ENCODE measurements at regions not wholly inside any gene's neighbourhood (a gene's known extent, or its start where the extent isn't known, plus 50 kb on each side); places are given as distances from the start of the nearest gene placed in this dataset.

- TF ChIP-seq, protein P1, sequence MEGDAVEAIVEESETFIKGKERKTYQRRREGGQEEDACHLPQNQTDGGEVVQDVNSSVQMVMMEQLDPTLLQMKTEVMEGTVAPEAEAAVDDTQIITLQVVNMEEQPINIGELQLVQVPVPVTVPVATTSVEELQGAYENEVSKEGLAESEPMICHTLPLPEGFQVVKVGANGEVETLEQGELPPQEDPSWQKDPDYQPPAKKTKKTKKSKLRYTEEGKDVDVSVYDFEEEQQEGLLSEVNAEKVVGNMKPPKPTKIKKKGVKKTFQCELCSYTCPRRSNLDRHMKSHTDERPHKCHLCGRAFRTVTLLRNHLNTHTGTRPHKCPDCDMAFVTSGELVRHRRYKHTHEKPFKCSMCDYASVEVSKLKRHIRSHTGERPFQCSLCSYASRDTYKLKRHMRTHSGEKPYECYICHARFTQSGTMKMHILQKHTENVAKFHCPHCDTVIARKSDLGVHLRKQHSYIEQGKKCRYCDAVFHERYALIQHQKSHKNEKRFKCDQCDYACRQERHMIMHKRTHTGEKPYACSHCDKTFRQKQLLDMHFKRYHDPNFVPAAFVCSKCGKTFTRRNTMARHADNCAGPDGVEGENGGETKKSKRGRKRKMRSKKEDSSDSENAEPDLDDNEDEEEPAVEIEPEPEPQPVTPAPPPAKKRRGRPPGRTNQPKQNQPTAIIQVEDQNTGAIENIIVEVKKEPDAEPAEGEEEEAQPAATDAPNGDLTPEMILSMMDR (conservative IDR thresholded peaks at IDR 0.05; ENCODE audit: low read length), result no peak
- no peak overlapping the region for H3K4me3 ChIP-seq (ENCODE audit: low read length)
- DNase-seq (ENCODE audit: low read depth), result no peak
These were observed 260.3 kb downstream of the CD109 start for GRCh38 chr6:73956305-73956704.

DNA sequence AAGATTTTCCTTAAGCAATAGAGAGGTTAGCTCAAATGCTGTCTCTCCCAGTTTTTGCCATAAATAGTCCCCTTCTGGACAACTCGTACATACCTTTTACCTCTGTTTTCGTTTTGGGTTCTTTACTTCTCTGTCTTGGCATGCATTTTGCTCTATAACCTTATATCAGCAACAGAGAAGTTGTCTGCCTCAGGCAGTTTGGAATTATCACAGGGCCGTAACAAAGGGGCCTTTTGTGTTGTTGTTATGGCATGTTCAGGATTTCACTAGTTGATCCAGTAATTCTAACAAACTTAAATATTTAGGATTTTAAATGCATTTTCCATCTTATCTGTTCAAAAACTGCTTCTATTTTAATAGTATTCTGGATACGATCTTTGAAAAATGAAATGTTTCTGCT, 259.8 kb downstream of the CD109 start:
- DNase-seq (ENCODE audit: low read depth), result no peak
- TF ChIP-seq, protein P1 (conservative IDR thresholded peaks at IDR 0.05; ENCODE audit: low read length), result no peak
- no peak overlapping the region for H3K4me3 ChIP-seq (ENCODE audit: low read length)

GRCh38 chr6:73954881-73955280, 258.9 kb downstream of the CD109 start:
- H3K4me3 ChIP-seq (ENCODE audit: low read length), result no peak overlapping the region
- DNase-seq (ENCODE audit: low read depth), result no peak
- TF ChIP-seq, protein P1 (conservative IDR thresholded peaks at IDR 0.05; ENCODE audit: low read length), result no peak

DNA sequence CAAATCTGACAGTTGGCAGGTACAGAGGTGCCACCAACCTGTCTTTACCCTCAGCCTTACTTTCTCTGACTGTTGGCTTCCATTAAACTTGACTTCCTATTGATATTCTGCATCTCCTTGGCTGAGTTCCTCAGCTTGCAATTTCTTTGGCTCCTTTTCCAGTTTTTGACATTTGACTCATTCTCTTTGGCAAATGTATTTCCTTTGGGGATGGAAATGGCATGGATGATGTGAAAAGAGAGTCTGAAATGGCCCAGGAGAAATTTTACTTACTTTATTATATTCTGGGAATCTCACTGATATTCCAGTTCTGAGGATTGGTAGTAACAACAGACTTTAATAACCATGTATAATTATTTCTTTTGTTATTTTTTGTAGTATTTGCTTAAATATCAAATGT, 255.2 kb downstream of the CD109 start:
- TF ChIP-seq, protein P1 (conservative IDR thresholded peaks at IDR 0.05; ENCODE audit: low read length), result no peak
- H3K4me3 ChIP-seq (ENCODE audit: low read length), result no peak overlapping the region
- DNase-seq (ENCODE audit: low read depth), result peak; percentile 47

DNA sequence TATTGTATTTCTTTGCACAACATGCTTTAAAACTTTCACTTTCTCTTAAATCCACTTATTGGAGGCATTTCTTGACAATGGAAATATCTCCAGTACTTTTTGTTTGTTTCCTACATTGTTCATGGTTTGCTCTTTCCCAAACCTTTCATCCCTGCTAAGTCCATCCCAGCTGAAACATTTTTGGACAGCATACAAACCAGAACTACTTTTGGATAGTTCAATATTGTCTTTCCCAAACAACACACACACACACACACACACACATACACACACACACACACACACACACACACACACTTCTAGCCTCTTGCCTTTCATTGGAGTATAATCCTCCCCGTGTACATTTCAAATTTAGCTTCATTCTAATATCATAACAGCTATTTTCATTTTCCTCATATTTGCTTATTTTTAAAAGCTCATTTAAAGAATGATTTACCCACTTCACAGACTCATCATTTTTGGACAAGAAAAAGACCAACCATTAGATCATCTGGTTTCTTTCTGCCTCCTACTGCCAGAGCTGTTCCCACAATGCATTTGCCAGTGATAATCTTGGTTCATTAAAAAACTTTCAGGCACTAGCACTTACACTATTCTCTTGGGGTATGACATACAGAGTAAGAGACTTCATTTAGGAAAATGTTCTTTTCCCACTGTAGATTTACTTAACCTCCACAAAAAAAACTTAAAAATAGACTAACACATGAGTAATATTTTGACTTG, 248.1 kb downstream of the CD109 start:
- TF ChIP-seq, protein P1 (conservative IDR thresholded peaks at IDR 0.05; ENCODE audit: low read length), result no peak
- DNase-seq (ENCODE audit: low read depth), result peak; percentile 22
- no peak overlapping the region for H3K4me3 ChIP-seq (ENCODE audit: low read length)

- no peak overlapping the region for H3K4me3 ChIP-seq (ENCODE audit: low read length)
- TF ChIP-seq, protein P1 (conservative IDR thresholded peaks at IDR 0.05; ENCODE audit: low read length), result no peak
- peak; percentile 27 for DNase-seq (ENCODE audit: low read depth)
These were observed 247.4 kb downstream of the CD109 start for GRCh38 chr6:73943411-73943810.

- DNase-seq (ENCODE audit: low read depth), result peak; percentile 74
- TF ChIP-seq, protein P1 (conservative IDR thresholded peaks at IDR 0.05; ENCODE audit: low read length), result peak; percentile 10; the same call in 1 of the 2 replicates
These were observed 246.7 kb downstream of the CD109 start for GRCh38 chr6:73942592-73943186.

More at GRCh38 chr6:73942592-73943186, 246.7 kb downstream of the CD109 start:
- H3K4me3 ChIP-seq (ENCODE audit: low read length), result no peak overlapping the region

All from AG10803 (cell line).